Esophagus squamous epithelium (tissue), 4 donors: ENCODE measurements at regions not wholly inside any gene's neighbourhood (a gene's known extent, or its start where the extent isn't known, plus 50 kb on each side); places are given as distances from the start of the nearest gene placed in this dataset.

Experiments used
- POLR2A ChIP-seq, 4 donors: fragments of 450-650 bp; IDR thresholded peaks; one replicate each; pipeline ENCODE4 v1.6.1; 2017; ENCODE audit warnings: antibody characterized with exemption in 4 of 4, mild to moderate bottlenecking in 4 of 4, moderate library complexity in 3 of 4
- TF ChIP-seq, protein P1 (sequence below), 6 experiments: fragments of 450-650 bp in 4 of 6; fragments of 200-600 bp in 2 of 6; sonication (generic) in 2 of 6; IDR thresholded peaks; one replicate each; pipeline ENCODE4 v1.5.1; 2016 to 2019; ENCODE audit warnings: antibody characterized with exemption in 6 of 6, mild to moderate bottlenecking in 4 of 6, moderate library complexity in 4 of 6

DNA sequence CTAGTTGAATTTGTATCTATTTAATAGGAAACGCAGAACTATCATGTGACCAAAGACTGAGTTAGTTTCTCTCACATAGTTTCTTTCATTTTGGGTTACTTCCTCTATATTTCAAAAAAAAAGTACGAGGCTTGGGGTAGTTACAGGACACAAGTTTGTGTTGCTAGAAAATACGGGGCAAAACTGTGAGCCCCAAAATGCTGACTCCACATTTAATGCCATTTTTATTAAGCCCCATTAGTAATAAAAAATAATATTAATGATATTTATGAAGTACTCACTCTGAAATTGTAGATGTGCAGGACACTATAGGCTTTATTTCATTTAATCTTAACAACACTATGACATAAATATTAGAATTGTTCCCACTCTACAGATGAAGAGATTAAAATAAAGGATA, 268.6 kb downstream of the DTHD1 start:
- no peak for TF ChIP-seq POLR2A (IDR thresholded peaks at IDR 0.05)
- TF ChIP-seq, protein P1, sequence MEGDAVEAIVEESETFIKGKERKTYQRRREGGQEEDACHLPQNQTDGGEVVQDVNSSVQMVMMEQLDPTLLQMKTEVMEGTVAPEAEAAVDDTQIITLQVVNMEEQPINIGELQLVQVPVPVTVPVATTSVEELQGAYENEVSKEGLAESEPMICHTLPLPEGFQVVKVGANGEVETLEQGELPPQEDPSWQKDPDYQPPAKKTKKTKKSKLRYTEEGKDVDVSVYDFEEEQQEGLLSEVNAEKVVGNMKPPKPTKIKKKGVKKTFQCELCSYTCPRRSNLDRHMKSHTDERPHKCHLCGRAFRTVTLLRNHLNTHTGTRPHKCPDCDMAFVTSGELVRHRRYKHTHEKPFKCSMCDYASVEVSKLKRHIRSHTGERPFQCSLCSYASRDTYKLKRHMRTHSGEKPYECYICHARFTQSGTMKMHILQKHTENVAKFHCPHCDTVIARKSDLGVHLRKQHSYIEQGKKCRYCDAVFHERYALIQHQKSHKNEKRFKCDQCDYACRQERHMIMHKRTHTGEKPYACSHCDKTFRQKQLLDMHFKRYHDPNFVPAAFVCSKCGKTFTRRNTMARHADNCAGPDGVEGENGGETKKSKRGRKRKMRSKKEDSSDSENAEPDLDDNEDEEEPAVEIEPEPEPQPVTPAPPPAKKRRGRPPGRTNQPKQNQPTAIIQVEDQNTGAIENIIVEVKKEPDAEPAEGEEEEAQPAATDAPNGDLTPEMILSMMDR (IDR thresholded peaks at IDR 0.05) = no peak
